ENCODE measurements at regions not wholly inside any gene's neighbourhood (a gene's known extent, or its start where the extent isn't known, plus 50 kb on each side); places are given as distances from the start of the nearest gene placed in this dataset.

GRCh38 chr5:38143384-38143783 is 115.0 kb upstream of the EGFLAM start:
- Histone ChIP-seq H3K9me3 (ENCODE audit: low read length) (no peaks in the 10 kb centered on the region), H3K27me3 (ENCODE audit: insufficient read depth, low read length) (no peaks in the 10 kb centered on the region), H4K20me1 (ENCODE audit: insufficient read depth, low read length) (no peaks in the 10 kb centered on the region), H3K27ac (ENCODE audit: low read depth, low read length, poor library complexity, severe bottlenecking) (no peak overlapping the region), H3K36me3 (ENCODE audit: insufficient read depth, low read length) (no peaks in the 10 kb centered on the region), H3F3A (ENCODE audit: insufficient read depth, low read length) (no peaks in the 10 kb centered on the region), H3K79me2 (ENCODE audit: insufficient read depth, low read length) (no peaks in the 10 kb centered on the region), H2AFZ (ENCODE audit: low read length) (no peak overlapping the region), H3K4me3 (ENCODE audit: low read depth, low read length, poor library complexity, severe bottlenecking) (no peak overlapping the region), H3K9ac (ENCODE audit: low read length) (no peak overlapping the region), H3K9me2 (ENCODE audit: low read depth, low read length) (no peaks in the 10 kb centered on the region), H3K4me1 (ENCODE audit: insufficient read depth, low read length, severe bottlenecking) (no peaks in the 10 kb centered on the region), H3K4me2 (ENCODE audit: low read length) (no peak overlapping the region)
- TF ChIP-seq CTCF (IDR thresholded peaks at IDR 0.05; ENCODE audit: low read length) = no peak
- no peak for TF ChIP-seq EZH2 (IDR thresholded peaks at IDR 0.05; ENCODE audit: borderline replicate concordance, low read length)

GRCh38 chr5:38141665-38142064 is 116.7 kb upstream of the EGFLAM start:
- H3K79me2 ChIP-seq (ENCODE audit: insufficient read depth, low read length) = no peaks in the 10 kb centered on the region
- no peak for TF ChIP-seq CTCF (IDR thresholded peaks at IDR 0.05; ENCODE audit: low read length)
- TF ChIP-seq EZH2 (IDR thresholded peaks at IDR 0.05; ENCODE audit: borderline replicate concordance, low read length) = no peak
- no peak overlapping the region for H3K27ac ChIP-seq (ENCODE audit: low read depth, low read length, poor library complexity, severe bottlenecking)
- H3K4me1 ChIP-seq (ENCODE audit: insufficient read depth, low read length, severe bottlenecking) = no peaks in the 10 kb centered on the region
- no peaks in the 10 kb centered on the region for H4K20me1 ChIP-seq (ENCODE audit: insufficient read depth, low read length)
- H3K27me3 ChIP-seq (ENCODE audit: insufficient read depth, low read length) = no peaks in the 10 kb centered on the region
- no peaks in the 10 kb centered on the region for H3F3A ChIP-seq (ENCODE audit: insufficient read depth, low read length)
- H3K9me3 ChIP-seq (ENCODE audit: low read length) = no peaks in the 10 kb centered on the region
- H2AFZ ChIP-seq (ENCODE audit: low read length) = no peak overlapping the region
- no peaks in the 10 kb centered on the region for H3K9me2 ChIP-seq (ENCODE audit: low read depth, low read length)
- no peaks in the 10 kb centered on the region for H3K36me3 ChIP-seq (ENCODE audit: insufficient read depth, low read length)
- no peak overlapping the region for H3K4me3 ChIP-seq (ENCODE audit: low read depth, low read length, poor library complexity, severe bottlenecking)
- no peak overlapping the region for H3K9ac ChIP-seq (ENCODE audit: low read length)
- no peak overlapping the region for H3K4me2 ChIP-seq (ENCODE audit: low read length)

GRCh38 chr5:38138574-38138973 is 119.8 kb upstream of the EGFLAM start:
- no peak overlapping the region for H3K4me3 ChIP-seq (ENCODE audit: low read depth, low read length, poor library complexity, severe bottlenecking)
- H3K27me3 ChIP-seq (ENCODE audit: insufficient read depth, low read length) = no peaks in the 10 kb centered on the region
- no peaks in the 10 kb centered on the region for H3K9me3 ChIP-seq (ENCODE audit: low read length)
- no peaks in the 10 kb centered on the region for H3K36me3 ChIP-seq (ENCODE audit: insufficient read depth, low read length)
- H3K9ac ChIP-seq (ENCODE audit: low read length) = no peak overlapping the region
- H3K4me1 ChIP-seq (ENCODE audit: insufficient read depth, low read length, severe bottlenecking) = no peaks in the 10 kb centered on the region
- no peaks in the 10 kb centered on the region for H3K9me2 ChIP-seq (ENCODE audit: low read depth, low read length)
- no peak overlapping the region for H2AFZ ChIP-seq (ENCODE audit: low read length)
- H3K27ac ChIP-seq (ENCODE audit: low read depth, low read length, poor library complexity, severe bottlenecking) = no peak overlapping the region
- H4K20me1 ChIP-seq (ENCODE audit: insufficient read depth, low read length) = no peaks in the 10 kb centered on the region
- TF ChIP-seq EZH2 (IDR thresholded peaks at IDR 0.05; ENCODE audit: borderline replicate concordance, low read length) = no peak
- no peak for TF ChIP-seq CTCF (IDR thresholded peaks at IDR 0.05; ENCODE audit: low read length)
- H3F3A ChIP-seq (ENCODE audit: insufficient read depth, low read length) = no peaks in the 10 kb centered on the region
- H3K79me2 ChIP-seq (ENCODE audit: insufficient read depth, low read length) = no peaks in the 10 kb centered on the region
- H3K4me2 ChIP-seq (ENCODE audit: low read length) = no peak overlapping the region
